G401.6 (cell line): ENCODE measurements at regions not wholly inside any gene's neighbourhood (a gene's known extent, or its start where the extent isn't known, plus 50 kb on each side); places are given as distances from the start of the nearest gene placed in this dataset.
A peak's percentile ranks its signal among the peaks of the same experiment; 100 is the strongest.

Source experiments
- FAIRE-seq: peaks from 2 replicates; lab custom pipeline; 2012; peaks lifted over from hg19 to GRCh38; lab: Jason Lieb, UNC

DNA sequence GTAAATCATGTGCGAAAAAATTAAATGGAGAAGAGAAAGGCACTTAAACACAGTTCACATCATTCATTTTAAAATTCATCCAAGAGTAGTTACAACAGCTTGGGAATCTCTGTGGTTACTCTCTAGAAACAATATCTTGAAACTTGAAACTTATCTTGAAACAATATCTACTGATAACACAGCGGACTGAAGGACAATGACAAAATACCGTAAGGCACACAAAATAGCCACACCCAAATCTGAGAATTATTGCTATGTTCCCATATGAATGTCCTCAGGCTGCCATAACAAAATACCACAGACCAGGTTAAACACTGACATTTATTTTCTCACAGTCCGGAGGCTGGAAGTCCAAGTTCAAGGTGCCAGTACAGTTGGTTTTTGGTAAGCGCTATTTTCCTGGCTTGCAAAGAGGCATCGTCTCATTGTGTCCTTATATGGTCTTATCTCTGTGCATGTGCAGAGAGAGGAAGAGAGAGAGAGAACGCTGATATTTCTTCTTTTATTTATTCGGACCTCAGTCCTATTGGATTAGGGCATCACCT lies 122.5 kb upstream of the BTBD3 start:
- no peak for FAIRE-seq

GRCh38 chr20:11796026-11796425 lies 121.7 kb upstream of the BTBD3 start:
- no peak for FAIRE-seq

- FAIRE-seq = no peak
These were observed 120.5 kb upstream of the BTBD3 start for GRCh38 chr20:11797156-11797555.

DNA sequence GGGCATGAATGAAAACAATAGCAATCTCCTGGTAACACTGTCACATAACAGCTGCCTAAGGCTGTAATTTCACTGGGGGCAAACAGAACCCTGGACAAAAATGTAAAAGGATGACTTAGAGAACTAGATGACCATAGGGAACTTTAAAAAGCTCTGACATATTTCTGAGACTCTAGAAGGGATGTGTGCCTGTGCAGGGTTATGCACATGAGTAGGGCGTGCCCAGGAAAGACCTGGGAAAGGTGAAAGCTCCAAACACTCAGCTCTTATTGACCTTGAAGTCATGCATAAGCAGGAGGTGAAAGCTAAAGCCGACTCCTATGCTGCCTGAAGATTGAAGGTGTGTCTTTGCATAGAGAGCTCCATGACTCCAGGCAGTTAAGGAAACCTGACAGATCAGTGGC lies 118.4 kb upstream of the BTBD3 start:
- FAIRE-seq = no peak

DNA sequence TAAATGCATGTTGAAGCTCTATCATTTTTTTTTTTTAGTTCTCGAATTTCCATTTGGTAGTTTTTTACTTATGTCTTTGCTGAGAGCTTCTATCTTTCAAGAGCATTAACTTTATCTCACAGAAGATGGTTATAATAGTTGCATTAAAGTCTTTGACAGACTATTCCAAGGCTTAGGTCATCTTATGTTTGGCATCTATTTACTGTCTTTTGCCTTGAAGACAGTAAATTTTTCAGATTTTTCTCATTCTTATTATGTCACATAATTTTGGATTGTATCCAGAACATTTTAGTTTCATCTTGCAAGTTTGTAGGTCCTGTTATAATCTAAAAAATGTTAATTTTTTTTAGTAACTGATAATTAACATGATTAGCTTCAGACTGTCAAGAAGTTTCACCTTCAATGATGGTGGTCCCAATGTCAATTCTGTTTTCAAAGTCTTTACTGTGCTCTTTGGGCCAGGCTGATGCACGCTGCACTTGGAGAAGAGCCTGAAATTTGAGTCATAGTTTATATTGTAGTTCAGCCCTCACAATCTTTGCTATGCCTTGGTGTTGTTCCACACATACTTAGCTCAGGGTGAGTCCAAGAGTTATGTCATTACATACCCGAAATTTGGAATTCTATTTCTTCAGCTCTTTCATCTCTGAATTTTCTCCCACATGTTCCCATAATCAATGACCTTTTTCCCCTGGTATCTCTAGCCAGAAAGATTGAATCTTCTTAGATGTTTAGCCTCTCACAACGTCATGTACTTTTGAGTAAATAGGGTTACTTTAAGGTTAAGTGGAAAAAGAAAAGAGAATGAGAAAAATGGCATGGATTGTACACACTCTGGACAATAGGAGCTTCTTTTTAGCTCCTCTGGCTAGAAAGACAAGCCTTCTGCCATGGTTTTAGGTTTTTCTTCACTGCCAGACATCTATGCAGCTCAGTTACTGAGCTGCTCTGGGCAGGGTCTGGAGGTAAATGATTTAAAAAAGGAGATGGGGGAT lies 110.3 kb upstream of the BTBD3 start:
- FAIRE-seq = no peak

DNA sequence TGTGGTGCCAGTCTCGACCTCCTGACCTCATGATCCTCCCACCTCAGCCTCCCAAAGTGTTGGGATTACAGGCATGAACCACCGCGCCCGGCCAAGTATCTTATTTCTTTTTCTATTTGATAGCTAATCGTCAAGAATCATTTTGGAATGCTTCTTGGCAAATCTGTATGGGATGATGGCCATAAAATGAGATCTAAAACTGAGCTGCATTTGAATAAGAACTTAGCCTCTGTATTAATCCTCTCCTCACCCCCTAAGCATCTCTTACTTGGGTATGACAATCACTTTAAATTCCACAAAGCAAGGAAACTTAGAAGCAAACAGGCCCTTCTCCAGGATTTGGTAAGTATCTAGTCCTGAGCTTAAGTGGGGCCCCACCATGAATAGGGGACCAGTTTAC lies 108.9 kb upstream of the BTBD3 start:
- FAIRE-seq = no peak

DNA sequence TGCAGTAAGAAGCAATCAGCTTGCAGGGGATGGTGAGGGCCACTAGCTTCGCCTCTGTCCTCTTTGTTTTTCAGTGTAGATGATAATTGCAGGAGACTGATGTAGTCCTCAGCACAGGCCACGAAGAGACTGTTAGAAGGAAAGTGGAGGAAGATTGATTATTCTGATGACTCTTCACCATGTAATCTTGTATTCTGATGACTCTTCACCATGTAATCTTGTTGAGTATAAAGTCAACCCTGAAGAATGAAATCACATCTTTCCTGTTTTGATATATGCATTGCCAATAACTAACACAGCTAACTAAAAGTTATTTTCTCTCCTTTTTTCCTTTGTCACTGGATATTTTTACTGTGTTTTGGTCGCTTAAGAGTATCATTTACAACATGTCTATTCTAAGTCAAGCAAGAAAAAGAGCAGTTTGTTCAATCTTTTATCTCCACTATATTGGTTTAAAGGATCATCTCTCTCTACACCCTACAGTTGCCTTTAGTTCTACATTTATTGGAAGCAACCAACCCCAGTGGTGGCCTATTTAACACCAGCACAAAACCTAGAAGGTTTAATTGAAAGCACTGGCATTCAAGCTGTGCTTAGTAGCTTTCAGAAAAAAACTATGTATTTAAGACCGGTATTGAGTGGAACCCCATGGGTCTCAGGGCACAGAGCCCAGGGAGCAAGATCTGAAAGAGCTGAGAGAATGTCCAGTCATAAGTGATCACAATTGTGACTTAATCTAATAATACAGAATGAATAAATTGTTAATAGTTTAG lies 107.2 kb upstream of the BTBD3 start:
- FAIRE-seq = no peak

DNA sequence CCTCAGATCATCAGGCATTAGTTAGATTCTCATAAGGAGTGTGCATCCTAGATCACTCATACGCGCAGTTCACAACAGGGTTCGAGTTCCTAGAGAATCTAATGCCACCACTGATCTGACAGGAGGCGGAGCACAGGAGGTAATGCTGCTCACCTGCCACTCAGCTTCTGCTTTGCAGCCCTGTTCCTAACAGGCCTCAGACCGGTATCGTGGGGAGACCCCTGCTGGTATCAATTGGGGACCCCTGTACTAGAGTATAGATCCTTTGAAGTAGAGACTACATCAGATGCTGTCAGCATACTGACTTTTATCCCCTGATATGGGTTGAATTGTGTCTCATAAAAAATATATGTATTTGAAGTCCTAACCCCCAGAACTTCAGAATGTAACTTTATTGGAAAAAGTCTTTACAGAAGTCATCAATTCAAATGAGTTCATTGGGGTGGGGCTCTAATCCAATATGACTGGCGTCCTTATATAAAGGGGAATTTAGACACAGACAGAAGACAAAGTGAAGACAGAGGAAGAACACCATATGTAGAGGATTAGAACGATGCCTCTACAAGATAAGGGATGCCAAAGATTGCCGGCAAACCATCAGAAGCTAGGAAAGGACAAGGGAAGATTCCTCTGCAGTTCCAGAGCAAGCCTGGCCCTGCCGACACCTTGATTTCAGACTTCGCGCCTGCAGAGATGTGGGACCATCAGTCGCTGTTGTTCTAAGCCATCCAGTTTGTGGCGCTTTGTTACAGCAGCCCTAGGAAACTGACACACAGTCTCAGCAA lies 104.4 kb upstream of the BTBD3 start:
- no peak for FAIRE-seq

DNA sequence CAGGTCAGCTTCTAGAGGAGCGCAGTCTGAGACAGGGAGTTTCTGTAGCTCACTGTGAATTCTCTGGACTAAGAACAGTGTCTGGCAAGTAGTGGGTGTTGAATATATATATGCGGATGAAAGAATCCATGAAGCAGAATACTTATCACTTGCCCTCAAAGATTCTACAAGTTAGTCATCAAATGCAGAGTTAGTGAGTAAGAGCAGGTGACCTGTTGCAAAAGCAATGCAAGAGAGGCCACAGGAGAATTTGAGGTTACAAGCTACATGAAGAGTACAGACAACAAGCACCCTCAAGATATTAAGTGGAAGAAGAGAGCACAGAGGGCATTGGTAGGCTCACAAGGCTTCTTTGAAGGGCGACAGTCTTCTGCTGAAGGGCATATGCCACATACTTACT lies 103.4 kb upstream of the BTBD3 start:
- no peak for FAIRE-seq

DNA sequence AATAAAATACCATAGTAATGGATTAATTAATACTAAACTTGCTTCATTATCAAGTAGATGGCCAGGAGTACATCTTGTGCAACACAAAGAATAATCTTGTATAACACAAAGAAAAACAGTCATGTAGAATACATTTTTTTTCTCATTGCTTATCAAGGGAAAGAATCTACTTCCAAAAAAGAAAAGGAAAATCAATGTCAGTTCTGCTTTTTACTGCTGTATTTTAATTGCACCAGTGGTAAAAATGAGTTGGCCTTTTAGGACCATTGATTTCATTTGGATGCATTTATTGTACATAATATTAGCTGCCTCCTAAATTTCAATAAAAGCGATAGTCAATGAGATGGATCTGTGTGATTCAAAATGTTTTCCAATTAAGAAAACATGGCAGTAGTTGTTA lies 96.9 kb upstream of the BTBD3 start:
- no peak for FAIRE-seq

DNA sequence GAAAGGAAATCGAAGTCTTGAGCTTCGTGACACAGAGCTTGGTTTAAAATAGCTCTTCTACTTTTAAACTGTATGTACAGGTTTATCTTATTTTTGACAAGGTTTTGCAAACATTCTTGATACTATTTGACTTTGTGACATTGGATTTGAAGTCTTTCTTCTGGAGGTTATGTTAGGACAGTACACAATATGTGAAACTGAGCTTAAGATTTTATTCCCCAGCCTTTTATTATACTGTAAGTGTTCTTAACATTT lies 95.2 kb upstream of the BTBD3 start:
- no peak for FAIRE-seq

GRCh38 chr20:11826334-11826733 lies 91.4 kb upstream of the BTBD3 start:
- FAIRE-seq = no peak

DNA sequence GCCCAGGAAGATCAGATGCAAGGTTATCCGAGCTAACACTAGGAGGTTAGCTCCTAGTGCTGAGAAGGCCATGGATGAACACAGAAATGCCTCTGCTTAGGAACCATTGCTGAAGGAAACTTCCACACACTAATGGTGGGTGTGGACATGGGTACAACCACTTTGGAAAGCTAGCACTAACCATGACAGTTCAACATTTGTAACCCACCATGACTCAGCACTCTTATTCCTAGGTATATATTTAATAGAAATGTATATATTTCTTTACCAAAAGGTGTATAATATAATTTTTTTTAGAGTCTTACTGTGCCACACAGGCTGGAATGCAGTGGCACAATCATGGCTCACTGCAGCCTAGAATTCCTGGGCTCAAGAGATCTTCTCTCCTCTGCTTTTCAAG lies 85.3 kb upstream of the BTBD3 start:
- FAIRE-seq = no peak

DNA sequence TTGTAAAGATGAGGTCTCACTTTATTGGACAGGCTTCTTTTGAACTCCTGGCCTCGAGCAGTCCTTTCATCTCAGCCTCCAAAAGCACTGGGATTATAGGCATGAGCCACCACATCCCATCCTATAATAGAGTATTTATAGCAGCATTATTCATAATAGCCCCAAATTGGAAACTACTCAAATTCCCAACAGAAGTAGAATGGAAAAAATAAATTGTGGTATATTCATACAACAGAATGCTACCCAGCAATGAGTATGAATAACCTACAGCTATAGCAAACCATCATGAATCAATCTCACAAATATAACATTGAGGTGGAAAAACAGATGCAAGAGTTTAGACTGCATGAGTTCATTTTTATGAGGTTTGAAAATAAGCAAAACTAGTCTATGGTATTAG lies 84.8 kb upstream of the BTBD3 start:
- no peak for FAIRE-seq

DNA sequence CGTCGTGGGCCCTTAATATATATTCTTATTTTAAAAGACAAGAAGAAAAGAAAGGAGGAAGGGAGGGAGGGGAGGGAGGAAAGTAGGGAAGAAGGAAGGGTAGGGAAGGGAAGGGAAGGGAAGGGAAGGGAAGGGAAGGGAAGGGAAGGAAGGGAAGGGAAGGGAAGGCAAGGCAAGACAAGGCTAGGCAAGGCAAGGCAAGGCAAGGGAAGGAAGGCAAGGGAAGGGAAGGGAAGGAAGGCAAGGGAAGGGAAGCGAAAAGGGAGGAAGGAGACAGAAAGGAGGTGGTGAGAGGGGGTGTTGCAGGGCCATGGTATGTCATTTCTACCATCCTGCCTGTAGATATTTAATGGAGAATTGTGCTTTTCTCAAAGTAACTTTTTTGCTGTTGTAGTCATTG lies 83.9 kb upstream of the BTBD3 start:
- no peak for FAIRE-seq

- FAIRE-seq = no peak
These were observed 79.5 kb upstream of the BTBD3 start for GRCh38 chr20:11838076-11838636.

DNA sequence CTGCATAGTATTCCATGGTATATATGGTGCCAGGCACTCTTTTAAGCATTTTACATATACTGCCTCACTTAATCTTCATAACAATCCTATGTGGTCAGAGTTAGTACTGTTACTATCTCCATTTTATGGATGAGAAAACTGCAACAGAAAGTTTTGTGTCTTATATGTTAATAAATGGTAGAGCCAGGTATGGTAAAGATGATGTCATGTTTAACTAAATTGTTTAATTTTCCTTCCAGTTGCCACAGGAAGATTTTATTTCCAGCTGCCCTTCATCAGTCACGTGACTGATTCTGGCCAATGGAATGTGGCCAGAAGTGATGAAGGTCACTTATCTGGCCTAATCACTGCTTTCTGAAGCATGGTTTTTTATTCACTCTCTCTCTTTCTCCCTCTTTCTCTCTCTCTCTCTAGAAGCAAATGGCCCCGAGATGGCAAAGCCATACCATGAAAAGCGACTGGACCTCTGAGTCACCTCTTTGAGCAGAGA lies 75.7 kb upstream of the BTBD3 start:
- FAIRE-seq = no peak

- FAIRE-seq = peak; percentile 42
These were observed 74.4 kb upstream of the BTBD3 start for GRCh38 chr20:11843289-11843688.

DNA sequence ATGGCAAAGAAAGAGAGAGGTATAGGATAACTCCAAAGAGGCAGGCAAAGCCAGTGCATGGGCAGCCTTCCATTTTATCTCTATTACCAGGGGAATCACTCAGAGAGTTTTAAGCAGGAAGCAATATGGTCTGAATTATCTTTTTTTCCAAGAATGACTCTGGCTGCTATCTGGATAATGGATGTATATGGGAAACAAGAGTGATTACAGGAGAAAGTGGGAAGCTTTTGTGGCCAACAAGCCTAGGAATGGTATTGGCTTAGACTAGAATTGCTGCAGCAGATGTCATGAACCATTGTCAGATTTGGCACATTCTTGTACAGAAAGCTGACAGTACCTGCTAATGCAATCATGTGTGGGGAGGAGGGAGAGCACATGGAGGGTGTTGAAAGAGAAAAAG lies 73.0 kb upstream of the BTBD3 start:
- no peak for FAIRE-seq

GRCh38 chr20:11845340-11845739 lies 72.4 kb upstream of the BTBD3 start:
- FAIRE-seq = no peak

DNA sequence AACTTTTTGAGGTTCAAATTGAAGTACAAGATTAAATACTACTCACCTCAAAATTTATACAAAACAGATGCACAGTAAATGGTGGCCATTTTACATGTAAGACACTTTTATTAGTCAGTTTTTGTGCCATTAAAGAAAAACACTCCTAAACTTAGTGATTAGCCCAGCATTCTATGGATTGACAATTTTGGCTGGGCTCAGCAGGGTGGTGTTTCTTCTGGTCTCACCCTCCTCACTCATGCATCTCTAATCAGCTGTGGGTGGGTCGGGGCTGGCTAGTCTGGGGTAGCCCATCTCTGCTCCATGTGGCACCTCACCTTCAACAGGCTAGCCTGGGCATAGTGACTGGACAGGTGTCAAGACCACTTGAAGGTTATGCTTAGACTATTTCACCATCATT lies 71.6 kb upstream of the BTBD3 start:
- FAIRE-seq = no peak

DNA sequence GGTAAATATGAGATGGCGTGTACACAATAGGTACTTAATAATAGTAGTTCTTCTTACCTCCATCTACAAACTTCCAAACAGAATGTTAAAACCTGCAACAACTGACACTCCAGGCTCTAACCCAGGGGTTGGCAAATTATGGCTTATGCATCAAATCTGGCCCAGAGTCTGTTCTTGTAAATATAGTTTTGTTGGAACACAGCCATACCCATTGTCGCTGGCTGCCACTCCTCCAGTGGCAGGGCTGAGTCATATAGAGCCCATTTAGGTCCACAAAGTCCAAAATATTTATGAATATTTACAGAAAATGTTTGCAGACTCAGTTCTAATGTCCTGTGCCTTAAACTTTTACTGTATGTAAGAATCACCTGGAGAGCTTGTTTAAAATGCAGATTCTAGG lies 69.9 kb upstream of the BTBD3 start:
- FAIRE-seq = no peak
